ENCODE measurements at regions not wholly inside any gene's neighbourhood (a gene's known extent, or its start where the extent isn't known, plus 50 kb on each side); places are given as distances from the start of the nearest gene placed in this dataset.
A peak's percentile ranks its signal among the peaks of the same experiment; 100 is the strongest.

DNA sequence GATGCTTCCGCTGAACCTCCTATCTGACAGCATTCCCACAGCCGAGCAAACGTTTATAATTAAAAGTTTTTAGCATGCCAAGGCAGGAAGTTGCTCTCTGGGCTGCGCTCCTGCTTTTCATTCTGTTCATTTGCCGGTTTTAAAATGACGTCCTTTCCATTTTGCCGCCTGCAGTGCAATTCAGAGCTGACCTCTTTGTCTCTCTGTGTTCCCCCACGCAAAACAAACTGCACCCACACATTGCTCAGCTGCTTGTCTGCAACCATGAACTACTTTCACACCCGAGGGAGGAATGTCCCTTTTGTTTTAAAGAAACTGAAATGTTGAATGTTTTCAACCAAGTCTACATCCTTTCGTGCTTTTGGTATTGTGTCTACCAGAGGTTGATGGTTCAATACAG is 416.5 kb downstream of the EFNB2 start:
- no peak for DNase-seq

DNA sequence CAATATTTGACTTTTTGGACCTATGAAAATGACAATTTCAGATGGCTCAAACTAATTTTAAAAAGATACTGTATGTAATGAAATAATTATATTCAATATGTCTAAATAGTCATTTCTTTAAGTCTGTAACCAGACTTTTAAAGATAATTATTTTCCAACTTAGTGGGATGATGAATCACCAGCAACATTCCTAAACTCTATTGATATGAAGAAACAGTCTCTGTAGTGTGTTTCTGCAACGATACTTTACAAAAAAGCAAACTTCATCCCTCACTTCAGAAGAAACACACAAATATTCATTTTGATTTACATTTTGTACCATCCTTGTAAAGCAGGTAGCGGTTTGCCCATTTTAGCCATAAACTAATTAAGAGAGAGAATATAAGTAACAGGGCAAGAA is 417.4 kb downstream of the EFNB2 start:
- peak; percentile 37 for DNase-seq

DNA sequence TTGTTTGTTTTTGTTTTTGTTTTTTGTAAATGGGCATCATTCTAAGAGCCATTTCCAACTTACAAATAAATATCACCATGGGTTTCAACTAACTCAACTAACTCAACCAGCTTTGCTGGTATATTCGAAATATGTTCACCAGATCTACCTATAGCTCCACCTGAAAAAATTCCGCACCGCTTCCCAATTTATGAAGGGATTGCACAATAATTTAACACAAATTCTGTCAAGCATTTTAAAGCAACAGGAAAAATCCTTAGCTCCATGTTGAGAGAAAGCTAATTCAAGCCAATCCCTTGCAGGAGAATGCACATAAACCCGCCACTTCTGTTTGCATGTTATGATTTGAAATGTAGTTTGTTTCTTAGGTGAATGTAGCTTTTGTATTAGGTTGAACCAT is 417.8 kb downstream of the EFNB2 start:
- DNase-seq = no peak

DNA sequence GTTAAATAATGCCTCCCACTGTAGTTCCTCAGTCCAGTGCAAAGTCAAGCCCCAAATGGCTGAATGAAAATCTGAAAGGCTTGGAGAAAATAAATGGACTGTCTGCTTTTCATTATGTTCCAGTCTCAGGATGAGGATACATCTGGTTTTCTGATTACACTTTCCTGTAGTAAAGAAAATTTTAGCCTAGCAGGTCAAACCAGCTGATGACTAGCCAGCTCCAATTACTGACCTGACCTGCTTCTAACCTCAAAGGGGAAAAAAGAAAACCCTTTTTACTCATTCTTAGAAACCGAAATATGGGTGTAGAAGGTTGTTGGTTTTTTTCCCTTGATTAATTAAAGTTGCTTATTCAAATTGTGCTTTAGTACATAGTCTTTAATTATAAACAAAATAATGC is 418.4 kb downstream of the EFNB2 start:
- peak; percentile 64 for DNase-seq

DNA sequence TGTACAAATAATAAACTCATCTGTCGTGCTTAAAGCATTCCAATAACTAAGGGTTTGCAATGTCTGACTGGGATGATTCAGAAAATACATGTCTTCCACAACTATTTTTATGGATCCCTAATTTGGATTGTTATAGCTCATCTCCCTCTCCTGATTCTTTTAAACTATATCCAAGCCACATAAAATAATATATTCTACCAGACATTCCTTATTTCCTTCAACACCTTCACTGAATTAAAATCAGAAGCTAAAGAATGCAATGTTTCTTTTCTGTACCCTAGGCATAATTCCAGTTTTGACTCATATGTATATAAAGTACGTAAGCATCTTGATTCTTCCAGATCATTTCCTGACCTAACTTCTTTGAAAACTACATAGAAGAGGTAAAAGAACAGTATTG is 420.4 kb downstream of the EFNB2 start:
- peak; percentile 93 for DNase-seq

DNA sequence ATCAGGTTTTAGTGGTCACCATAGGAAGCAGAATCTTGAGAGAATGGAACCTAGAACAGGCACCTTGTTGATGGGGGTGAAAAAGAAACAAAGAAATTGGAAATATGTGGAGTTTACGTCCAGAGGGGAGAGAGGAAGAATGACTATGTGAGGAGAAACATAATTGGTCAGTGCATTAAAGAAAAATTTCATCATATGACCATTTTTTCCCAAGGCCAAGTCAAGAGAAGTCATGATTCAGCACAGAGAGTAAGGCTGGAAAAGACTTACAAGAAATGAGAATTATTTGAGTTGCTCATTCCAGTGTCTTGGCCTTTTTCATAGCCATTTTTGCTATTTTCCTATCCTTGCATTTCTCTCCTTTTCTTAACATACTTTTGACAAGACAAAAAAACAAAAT is 421.7 kb downstream of the EFNB2 start:
- peak; percentile 34 for DNase-seq

DNA sequence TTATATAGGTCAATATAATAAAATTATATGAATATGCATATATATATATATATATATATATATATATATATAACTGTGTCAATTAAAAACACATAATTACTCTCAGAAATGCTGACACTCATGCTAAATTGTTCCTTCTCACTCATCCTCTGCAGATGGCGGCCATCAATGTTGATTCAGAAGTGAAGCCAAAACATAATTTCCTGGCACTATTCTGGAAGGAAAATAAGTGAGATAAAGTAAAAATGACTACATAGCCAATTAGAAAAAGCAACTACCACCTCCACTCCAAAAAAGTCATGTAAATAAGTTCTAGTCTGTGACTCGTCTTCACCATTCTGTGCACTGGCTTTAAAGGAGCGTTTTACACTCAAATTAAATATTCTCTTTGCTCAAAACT is 423.3 kb downstream of the EFNB2 start:
- DNase-seq = no peak

DNA sequence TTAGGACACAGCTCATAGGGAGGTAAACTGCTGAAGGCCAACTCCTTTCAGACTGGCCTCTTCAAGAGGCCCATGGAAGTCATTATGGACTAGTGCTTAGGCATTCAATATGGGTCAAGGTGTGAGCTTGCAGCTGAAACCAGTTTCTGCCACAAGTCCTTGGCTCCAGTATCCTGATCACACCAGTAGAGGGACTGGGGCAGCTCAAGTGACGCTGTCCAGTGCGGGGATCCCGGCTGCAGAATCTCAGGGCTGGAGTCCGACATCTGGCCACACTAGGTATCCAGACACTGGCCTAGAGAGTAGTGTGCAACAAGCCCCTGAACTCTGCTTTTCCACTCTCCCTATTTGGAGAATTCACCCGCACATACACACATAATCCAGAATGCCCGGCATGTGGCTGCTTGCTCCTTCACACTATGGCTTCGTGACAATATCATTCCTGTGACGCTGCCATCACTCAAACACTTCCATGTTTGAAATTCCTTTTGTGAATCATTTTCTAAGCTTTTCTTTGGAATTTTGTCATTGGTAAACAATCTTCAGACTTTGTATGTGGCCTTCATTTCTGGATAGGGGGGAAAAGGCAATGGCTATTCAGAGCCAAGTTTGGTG is 425.1 kb downstream of the EFNB2 start:
- DNase-seq = peak; percentile 36

DNA sequence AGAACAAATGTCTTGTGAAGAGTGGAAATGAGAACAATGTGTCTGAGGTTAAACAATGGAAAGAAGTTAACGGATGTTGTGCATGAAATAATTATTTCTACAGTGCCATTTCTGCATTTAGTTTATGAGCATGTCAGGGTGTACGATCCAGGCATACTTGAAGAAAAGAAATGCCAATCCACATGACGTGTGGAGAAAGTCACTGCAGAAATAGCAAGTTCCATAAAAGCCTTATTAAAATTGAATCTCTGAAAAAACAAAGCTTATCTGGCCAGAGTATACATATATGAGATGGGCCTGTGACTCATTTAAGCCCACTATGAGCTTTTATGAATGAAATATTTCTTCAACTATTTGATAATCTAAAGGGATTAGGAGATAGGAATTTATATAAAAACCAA is 426.1 kb downstream of the EFNB2 start:
- peak; percentile 89 for DNase-seq

DNA sequence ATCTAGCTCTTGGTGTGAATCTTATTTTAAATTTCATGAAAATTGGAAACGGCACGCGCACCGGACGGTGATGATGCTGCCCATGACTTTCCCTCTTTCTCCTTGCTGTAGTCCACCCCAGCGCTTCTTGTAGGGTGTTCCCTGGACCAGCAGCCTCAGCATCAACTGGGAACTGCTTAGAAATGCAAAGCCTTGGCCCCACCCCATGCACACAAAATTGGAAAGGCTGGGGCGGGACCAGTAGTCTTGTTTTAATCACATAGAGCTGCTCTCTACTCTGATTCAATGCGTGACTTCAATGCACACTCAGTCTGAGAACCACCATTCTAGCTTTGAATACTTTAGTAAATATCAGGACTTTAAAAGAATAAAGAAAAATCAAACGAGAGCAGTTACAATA is 427.1 kb downstream of the EFNB2 start:
- DNase-seq = no peak

DNA sequence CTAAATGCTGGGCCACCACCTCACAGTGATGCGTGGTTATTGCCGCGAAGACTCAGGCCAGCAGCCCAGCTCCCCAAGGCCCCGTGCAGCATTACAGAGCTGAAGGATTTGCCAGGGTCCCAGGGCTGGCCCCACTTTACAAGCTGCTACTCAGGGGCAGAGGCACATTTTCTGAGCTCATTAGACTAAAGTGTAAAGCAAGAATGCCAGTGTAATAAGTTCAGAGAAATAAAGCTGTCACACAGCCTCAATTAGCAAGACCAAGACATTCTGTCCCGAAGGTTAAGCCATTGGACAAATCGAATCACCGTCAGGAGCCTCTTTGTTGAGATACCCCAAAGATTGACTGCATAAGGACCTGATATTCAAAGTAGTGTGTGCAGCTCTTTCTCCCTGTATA is 428.4 kb downstream of the EFNB2 start:
- DNase-seq = no peak

DNA sequence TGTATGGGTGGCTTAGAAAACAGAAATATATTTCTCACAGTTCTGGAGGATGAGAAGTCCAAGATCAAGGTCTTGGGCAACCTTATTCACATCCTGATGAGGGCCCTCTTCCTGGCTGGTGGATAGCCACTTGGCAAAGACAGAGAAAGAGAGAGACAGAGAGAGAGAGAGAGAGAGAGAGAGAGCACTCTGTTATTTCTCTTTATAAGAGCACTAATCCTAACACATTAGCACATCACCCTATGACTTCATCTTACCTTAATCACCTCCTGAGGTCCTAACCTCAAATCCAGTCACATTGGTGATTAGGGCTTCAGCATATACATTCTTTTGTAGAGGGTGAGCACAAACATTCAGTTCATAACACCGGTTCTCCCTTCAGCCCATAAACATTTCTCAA is 430.3 kb downstream of the EFNB2 start:
- no peak for DNase-seq

DNA sequence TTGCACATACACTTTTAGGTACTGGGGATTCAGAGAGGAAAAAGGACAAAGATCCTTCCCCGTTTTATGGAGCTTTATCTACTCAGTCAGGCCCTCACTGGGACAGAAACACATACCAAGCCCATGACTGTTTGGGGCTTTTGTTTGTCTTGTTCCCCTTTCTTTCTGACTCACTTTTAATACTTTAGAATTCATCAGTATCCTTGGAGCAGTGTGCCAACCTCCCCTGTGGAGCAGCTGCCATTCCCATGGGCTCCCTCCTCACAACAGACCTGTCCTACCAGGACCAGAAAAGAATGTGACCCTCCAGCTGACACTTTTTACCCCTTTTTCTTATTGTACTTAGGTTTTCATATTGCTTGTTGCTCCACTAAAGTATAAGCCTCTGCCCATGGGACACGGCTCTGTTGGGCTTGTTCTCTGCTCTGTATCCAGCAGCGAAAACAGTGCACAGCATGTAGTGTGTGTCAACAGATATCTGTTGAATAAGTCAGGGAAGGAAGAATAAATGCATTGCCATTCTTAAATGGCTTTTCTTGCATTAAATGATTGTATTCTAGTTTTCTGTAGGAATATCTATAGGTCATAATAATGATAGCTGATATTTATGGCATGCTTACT is 431.1 kb downstream of the EFNB2 start:
- DNase-seq = peak; percentile 95

DNA sequence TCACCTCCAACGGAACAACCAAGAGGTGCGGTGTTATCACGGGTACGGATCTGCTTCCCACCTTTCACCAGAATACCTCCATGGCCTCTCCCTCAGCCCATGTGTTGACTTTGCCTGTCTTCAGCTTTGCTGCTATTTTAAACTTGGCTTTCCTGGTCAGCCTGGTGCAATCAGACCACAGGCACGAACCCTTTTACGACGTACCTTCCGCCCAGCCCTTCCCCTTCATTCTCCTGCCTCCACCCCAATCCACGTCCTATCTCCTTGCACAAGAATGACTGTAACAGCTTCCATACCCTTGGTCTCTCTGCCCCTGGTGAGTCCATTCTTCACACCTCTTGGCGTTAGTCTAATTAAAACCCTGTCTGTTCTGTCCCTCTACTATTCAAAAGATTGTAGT is 431.7 kb downstream of the EFNB2 start:
- peak; percentile 64 for DNase-seq

DNA sequence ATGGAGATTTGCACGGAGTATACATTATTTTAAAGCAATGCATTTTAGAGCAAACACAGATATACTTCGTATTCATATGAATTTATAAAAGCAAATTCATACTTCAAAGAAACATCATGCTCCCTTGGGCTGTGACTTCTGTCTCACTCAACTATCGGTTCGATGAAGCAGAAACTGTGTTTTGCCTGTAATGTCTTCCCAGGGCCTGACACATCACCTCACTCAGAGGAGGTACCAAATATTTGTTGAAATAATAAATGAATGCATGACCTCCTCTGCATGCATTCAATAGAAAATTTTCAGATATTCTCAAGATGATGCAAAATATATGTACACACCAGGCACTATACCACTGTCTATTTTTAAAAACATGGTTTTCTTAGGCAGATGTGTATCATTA is 432.7 kb downstream of the EFNB2 start:
- no peak for DNase-seq

DNA sequence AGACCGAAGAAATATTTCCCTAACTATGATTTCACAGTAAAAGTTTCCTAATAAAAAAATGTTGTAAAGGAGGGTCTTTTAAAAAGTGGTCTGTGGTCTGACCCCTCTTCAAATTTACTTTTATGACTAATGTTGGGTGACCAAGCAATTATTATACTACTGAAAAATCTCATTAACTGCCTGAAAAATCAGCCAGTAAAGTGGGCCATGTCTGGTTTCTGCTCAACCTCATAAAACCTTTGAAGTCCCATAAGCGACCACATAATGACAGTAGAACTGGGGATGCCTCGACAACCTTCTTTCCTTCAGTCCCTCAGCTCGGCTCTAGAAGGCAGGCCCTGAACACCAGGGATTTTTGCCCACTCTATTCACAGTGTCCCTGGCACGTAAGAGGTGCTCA is 434.3 kb downstream of the EFNB2 start:
- DNase-seq = no peak

DNA sequence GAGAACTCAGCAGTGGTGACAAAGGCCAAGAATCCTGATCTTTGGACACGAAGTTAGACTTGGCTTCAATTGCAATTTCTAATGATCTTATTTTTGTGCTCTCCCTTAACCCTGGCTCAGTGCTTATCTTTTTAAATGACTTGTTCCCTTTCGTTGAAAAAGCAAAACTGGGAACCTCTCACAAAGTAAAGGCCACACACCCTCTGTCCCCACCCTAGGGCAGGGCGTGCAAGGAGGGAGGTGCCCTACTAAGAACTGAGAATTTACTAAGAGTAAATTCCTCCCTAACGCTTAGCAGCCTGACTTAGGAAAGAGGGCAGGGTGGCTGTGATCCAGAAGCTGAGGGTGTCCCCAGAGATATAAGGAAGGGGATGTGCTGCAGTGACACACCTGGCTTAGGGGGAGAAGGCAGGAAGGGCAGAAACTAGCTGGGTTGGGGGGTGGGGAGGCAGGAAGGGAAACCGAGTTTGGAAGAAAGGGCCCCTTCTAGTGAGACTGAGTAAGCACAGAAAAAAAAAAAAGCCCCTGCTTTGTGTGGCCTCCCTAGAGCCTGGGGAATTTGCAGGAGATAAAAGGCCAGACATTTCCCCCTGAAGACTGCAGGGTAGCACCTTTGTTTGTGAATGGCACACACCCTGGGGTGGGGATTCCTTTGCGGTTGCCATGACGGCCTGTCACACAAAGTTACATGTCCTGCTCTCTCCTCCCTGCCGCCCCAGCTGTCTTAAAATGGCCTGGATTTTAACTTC is 435.1 kb downstream of the EFNB2 start:
- no peak for DNase-seq

DNA sequence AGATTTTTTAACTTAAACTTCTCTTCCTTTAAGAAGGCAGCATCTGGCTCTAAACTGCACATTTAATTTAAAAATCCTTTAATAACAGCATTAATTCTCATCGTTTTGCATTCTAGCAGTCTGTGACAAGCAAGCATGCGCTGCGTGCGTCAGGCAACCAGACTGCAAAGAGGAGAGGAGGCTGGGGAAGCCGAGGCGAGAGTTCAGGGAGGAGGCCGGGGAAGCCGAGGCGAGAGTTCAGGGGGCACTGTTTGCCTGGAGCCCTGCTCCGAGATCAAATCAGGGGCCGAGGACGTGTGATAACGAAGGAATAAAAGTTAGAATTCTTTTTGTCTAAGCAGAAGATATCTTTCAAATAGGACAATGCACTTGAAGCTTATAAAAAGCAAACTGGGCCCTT is 435.7 kb downstream of the EFNB2 start:
- DNase-seq = peak; percentile 37

DNA sequence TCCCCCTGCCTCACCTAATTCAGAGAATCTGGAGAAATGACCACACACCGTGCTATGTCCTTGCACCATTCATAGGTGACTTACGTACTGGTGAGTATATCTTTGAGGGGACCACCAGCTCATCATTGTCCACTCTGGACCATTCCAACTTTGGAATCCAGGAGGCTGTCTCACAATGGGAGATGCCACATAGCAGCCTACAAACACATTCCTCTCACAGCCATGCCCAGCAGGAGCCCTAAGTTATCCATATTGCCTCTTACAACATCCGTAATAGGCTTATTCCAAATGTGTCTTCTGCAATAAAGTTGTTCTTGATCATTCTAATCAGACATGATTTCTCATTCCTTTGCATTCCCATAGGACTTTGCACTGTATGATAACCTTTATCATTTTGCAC is 436.7 kb downstream of the EFNB2 start:
- DNase-seq = peak; percentile 23

DNA sequence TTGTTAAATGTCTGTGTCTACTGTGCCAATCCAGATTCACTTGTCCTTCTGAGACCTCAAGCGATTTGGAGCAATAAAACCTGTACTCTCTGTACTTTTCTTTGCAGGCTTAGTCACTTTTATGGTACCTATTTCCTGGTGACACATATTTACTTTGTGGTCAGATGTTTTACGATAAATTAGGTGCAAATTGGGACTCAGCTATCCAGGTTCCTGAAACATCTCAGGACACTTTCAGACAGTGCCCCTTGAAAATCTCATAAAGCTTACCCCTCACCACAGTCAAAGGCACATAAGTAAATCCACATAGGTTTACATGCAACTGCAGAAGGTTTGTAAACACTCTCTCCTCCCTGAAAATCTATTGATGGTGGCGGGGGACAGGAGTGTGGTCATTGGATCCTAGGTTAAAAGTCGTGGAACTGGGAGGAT is 438.8 kb downstream of the EFNB2 start:
- no peak for DNase-seq

DNA sequence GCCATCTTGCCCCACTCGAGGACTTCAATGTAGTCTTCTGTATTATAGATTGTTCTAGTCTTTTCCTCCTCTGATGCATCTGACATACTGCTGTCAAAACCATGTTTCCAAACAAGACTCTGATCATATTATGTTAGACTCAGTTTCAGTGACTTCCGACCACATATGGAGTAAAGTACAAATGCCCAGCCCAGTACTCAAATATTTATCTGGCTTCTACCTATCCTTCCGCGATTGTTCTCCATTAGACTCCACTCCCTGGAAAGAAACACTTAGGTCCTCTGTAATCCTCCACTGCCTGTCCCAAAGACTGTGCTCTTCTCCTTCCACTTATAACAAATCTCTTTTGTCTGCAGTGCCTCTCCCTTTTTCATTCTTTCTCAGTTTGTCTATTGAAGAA is 439.5 kb downstream of the EFNB2 start:
- no peak for DNase-seq

DNA sequence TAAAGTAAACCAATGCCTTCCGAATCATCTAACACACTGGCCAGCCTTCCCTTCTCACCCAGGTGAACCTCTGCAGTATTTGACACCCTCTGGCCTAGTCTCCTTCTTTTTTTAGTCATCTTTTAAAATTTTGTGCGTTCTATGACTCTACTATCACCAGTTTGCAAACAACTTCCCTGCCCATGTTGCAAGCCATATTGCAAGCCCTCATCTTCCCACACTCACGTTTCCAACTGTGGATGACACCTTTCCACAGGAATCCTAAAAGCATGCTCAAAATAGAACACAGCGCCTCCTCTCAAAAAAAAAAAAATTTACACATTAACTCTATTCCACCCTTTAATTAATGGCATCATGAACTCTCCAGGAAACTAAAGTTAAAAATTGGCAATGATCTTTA is 440.1 kb downstream of the EFNB2 start:
- DNase-seq = no peak

DNA sequence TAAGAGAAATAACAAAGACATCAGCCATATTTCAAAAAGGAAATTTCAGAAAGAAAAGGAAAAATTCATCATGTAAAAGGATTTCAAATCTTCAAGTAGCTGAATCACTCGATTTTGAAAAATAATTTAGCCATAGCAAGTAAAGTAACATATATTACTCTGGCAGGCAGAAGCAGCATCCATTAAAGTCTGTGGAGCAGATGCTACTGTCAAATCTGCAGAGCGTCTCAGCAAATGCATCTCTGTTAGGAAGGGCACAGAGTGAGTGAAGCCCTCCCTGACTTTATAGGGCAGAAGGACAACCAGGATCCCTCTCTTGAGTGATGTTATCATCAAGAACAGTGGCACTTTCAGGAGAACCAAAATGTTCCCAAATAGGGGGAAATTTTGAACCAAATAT is 445.5 kb downstream of the EFNB2 start:
- no peak for DNase-seq

DNA sequence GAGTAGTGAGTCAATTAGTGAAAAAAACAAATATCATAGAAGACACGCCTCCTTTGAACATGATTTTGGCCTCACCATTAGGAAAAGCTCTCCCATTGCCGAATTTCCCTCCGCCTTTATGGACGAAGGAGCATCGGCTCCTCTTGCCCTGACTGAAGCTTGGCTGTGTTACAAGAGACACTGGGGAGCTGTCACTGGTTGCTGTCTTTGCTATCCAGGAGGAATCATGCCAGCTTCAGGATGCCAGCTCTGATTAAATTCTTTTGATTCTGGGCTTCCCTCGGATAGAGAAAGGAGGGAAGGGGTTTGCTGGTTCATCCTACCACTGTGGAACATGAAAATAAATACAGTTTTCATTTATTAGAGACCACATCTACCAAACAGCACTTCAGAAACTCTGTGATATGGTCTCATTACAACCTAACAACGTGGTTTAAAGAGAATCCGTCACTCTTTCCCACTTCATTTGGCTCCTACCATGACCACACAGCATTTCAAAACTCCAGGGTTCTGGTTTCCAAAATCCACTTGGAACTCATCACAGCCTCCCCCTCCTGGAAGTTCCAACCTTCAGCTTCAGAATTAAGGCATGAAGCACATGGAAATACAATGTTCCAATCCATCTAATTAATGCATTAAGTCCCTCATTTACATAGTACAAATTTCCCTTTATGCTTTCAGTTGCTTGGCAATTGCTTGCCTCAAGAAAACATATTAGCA is 446.0 kb downstream of the EFNB2 start:
- DNase-seq = no peak

All from fibroblast of skin of right quadriceps (primary cell).